NB4 (cell line): ENCODE measurements at regions not wholly inside any gene's neighbourhood (a gene's known extent, or its start where the extent isn't known, plus 50 kb on each side); places are given as distances from the start of the nearest gene placed in this dataset.

Source experiments
- POLR2A ChIP-seq: IDR thresholded peaks from 2 replicates; pipeline ENCODE4 v1.6.1; 2011; ENCODE audit warnings: mild to moderate bottlenecking; ENCODE audit not compliant: insufficient read length; ENCODE audit errors: extremely low read depth
- TF ChIP-seq, protein P1 (sequence below): IDR thresholded peaks from one replicate; pipeline ENCODE4 v1.5.1; 2012; ENCODE audit warnings: low read depth, low read length
- TF ChIP-seq, protein P2 (sequence below): IDR thresholded peaks from 2 replicates; pipeline ENCODE4 v1.6.1; 2011; ENCODE audit warnings: low read depth, low read length

DNA sequence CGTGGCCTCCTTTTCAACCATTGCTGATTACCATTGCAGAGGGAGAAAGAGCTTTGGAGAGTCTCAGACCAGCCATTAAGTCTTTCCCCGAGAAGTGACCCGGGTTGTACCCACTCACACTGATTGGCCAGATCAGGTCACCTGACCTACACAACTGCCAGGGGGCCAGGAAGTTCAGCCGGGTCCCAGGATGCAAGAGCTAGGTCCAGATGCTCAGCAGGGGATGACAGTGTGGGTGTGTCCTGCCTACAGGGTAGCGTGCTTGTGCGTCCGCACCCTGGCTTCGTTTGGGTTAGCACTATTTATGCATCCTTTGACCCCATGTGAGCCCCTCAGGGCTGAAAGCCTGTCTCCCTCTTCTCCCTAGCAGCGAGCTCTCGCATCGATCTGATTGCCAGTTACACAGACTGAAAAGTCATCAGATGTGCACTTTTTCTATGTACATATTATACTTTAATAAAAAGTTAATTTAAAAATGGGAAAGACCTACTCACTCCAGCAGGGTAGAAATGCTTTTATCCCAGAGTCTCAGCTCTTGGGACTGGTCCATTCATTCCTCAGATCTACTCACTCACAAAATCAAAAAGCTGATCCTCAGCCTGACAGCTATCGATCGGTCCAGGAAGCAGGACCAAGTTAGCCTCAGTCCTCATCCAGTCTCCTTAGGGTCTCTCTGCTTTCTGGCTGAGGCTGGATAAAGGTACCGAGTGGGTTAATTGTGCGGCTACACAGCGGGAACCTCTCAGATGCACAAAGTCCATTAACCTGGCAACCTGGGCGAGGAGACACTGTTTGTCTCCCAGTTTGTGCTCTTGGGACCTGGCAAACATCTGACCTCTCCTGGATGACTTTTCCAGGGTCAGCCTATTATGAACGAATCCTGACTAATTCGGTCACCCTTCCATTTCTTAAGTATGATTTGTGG lies 68.0 kb downstream of the SERPINA3 start:
- TF ChIP-seq, protein P1, sequence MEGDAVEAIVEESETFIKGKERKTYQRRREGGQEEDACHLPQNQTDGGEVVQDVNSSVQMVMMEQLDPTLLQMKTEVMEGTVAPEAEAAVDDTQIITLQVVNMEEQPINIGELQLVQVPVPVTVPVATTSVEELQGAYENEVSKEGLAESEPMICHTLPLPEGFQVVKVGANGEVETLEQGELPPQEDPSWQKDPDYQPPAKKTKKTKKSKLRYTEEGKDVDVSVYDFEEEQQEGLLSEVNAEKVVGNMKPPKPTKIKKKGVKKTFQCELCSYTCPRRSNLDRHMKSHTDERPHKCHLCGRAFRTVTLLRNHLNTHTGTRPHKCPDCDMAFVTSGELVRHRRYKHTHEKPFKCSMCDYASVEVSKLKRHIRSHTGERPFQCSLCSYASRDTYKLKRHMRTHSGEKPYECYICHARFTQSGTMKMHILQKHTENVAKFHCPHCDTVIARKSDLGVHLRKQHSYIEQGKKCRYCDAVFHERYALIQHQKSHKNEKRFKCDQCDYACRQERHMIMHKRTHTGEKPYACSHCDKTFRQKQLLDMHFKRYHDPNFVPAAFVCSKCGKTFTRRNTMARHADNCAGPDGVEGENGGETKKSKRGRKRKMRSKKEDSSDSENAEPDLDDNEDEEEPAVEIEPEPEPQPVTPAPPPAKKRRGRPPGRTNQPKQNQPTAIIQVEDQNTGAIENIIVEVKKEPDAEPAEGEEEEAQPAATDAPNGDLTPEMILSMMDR, result no peak
- no peak for TF ChIP-seq POLR2A
- TF ChIP-seq, protein P2, sequence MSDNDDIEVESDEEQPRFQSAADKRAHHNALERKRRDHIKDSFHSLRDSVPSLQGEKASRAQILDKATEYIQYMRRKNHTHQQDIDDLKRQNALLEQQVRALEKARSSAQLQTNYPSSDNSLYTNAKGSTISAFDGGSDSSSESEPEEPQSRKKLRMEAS, result no peak
